ENCODE measurements at regions not wholly inside any gene's neighbourhood (a gene's known extent, or its start where the extent isn't known, plus 50 kb on each side); places are given as distances from the start of the nearest gene placed in this dataset.
"Not testable (repeated sequence)": the region's sequence is repeated elsewhere in the genome, so short reads cannot be mapped to it uniquely, and the experiment has no call there.

DNA sequence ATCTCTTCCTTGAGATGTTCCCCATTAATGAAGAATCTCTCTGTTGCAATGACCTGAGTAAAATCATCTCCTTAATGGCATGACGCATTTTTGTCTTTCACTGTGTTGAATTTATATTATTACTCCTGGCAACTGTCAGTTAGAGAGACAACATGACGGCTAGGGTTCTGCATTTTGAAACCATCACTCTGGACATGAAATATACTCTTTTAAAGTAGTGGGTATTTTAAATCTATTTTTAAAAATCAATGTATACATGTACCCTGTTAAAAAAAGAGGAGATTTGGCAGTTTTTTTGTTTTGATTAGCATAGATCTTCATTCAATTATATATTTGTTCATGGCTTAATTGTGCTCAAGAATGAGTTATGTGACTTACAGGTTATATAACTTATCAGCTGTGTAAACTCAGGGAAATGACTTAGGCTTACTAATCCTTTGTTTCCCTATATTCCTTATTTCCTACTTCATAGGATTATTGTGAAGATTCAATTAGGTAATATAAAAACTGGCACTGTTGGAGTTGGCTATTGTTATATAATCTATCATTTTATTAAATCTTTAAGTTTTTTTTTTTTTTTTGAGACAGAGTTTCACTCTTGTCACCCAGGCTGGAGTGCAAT is 632.0 kb upstream of the SPRY2 start:
- no peak for DNase-seq

DNA sequence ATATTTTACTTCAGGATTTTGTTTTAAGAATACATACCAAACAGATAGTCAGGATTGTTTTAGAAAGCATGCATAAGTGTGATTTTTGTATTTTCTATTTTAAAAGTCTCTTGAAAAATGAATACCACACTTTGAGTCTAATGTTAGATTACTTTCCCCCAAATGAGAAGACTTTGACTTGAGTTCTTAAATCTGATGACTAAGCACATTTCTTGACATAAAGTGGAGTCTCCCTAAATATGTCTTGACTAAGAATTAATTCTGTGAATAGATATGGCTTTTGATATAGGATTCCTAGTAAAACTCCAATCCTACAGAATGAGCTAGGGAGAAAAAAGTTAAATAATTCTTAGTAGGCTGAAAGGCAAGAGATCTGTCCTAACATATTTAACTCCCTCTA is 624.2 kb upstream of the SPRY2 start:
- DNase-seq = no peak

GRCh38 chr13:80962855-80963254 is 621.9 kb upstream of the SPRY2 start:
- DNase-seq = no peak

DNA sequence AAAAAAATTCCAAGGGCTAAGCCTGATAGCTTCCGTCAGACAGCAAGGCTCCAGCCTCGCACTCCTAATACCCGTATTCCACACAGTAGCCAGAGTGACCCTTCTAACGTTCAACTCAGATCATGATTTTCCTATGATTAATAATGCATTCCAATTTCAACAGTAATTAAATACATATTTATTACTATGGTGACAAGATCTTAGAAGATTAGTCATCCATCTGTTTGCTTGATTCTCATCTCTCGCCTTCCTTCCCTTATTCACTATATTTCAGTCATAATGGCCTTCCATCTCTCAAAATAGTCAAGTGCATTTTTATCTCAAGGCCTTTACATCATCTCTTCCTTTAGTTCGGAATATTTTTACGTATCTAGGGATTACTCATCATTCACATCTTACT is 621.2 kb upstream of the SPRY2 start:
- no peak for DNase-seq

GRCh38 chr13:80957019-80957655 is 616.2 kb upstream of the SPRY2 start:
- no peak for DNase-seq

DNA sequence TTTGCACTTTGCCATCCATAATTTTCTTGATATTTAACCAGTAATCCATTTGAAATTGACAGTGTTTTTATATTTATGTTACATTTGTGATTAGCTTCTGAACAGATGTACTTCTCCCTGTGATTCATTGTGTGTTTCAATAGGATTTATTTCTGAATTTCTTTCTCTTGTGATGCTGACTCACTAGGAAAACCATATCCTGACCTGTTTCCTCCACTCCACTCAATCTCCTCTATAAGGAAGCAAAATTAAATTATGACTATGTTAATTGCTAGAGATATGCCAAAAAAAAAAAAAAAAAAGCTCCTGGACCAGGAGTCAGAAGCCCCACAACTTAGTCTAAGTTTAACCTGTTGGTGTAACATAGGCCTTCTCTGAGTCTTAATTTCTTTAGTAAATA is 614.6 kb upstream of the SPRY2 start:
- no peak for DNase-seq

DNA sequence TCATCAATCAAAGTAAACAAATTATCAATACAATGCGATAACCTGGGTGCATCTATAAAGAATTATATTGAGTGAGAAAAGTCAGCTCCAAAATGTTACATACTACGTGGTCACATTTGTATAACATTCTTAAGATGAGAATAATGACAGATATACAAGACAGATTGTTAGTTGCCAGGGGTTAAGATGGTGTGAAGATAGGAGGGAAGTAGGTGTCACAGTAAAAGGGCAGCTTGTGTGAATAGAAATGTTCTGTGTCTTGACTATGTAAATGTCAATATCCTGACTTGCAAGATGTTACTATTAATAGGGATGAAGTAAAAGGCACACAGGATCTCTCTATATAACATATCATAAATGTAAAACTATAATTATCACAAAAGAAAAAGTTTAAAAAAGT is 611.2 kb upstream of the SPRY2 start:
- DNase-seq = no peak

GRCh38 chr13:80946008-80946802 is 605.3 kb upstream of the SPRY2 start:
- no peak for DNase-seq

- no peak for DNase-seq
Measured at GRCh38 chr13:80945328-80945727, 604.4 kb upstream of the SPRY2 start.

DNA sequence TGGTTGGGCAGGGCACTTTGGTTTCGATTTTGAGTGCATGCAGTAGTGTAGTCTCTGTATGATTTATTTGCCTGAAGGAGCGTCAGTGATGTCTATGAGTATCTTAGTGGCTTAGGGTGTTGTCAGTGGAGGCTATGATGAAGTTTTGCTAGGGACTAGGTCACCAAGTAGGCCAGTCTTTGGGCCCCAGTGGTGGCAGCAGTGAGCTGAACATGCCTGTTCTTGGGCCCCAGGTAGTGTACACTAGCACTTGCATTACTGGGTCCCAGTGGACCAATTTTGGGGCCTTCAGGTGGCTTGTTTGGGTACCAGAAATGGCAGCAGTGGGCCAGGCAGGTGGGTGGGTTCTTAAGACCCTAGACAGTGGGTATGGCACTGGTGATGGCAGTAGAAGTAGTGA is 598.7 kb upstream of the SPRY2 start:
- no peak for DNase-seq

GRCh38 chr13:80931766-80932165 is 590.8 kb upstream of the SPRY2 start:
- DNase-seq = no peak

DNA sequence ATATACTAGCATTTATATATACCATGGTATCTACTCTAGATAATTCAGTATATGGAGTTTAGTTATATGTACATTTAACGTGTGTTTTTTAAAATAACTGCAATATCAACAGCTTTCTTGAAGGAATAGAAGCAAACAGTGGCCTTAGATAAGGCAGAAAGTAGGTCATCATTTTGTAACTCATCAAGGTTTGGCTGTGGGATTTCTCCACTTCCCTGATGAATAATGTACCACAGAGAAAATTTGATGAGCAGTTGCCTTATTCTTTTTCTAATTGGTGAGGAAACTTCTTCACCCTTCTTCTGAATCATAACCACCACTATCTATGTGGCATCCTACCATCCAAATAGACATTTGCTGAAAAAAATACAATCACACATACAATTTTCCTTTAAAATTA is 590.2 kb upstream of the SPRY2 start:
- DNase-seq = no peak

- DNase-seq = no peak
Measured at GRCh38 chr13:80928241-80928640, 587.3 kb upstream of the SPRY2 start.

- not testable (repeated sequence) for DNase-seq
Measured at GRCh38 chr13:80926024-80926423, 585.1 kb upstream of the SPRY2 start.

DNA sequence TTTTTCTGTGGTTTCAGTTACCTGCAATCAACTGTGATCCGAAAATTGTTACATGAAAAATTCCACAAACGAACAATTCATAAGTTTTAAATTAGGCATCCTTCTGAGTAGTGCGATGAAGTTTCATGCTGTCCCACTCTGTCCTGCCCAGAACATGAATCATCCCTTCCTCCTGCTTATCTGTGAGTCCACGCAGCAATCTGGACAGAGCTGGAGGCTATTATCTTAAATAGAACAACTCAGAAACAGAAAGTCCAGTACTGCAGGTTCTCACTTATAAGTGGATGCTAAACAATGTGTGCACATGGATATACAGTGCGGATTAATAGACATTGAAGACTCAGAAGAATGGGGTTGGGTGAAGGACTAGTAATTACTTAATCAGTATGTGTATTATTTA is 583.7 kb upstream of the SPRY2 start:
- no peak for DNase-seq

DNA sequence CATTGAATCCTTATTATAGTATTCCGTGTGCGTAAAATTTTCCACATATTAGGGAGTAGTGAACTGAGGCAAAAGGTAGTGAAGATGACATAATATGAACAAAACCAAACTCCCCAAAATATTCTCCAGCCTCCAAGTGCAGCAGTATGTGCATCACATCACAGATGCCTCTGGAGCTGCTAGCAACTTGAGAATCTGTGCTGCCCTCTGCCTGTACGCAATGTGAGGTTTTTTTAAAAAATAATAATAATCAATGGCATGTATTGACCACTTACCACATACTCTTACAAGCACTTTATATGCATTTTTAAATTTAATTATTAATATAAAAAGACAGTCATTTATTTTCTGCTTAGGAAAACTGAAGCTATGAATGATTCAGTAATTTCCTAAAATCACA is 583.0 kb upstream of the SPRY2 start:
- DNase-seq = no peak

GRCh38 chr13:80921971-80922370 is 581.0 kb upstream of the SPRY2 start:
- no peak for DNase-seq

DNA sequence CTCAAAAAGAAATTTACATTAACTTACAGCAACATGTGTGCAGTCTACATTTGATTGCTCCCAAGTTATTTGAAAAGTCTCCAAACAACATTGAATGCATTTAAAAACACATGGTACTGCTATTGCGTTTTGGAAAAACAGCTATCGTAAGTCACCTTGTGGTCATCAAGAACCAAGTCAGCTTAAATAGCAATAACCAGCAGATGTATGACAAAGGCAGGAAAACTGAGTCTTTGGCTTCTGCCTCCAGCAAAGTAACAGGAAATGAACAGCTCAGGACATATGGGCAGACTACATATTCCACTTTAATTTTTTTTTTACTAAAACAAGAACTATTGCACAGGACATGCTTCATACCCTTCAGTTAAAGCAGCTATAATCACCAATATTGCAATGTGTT is 580.6 kb upstream of the SPRY2 start:
- DNase-seq = no peak

DNA sequence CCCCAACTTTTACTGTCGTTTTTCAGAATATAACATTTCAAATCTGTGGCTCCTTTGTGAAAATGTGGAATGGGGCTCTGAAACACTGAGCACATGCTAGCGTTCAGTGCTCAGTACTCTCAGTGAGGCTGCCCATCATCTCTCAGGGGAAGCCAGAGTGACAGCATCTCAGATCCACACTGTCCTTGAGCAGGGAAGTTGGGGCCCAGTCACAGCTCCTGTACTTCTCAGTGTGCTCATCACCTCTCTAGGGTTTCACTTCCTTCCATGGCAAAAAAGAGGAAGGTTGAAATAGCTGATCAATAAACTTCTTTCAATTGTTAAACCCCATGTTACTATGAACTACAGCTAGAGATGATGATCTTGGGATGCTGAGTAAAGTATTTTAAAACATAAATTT is 565.9 kb upstream of the SPRY2 start:
- no peak for DNase-seq

GRCh38 chr13:80904386-80904785 is 563.5 kb upstream of the SPRY2 start:
- no peak for DNase-seq

- no peak for DNase-seq
Measured at GRCh38 chr13:80903911-80904310, 563.0 kb upstream of the SPRY2 start.

GRCh38 chr13:80901530-80901929 is 560.6 kb upstream of the SPRY2 start:
- DNase-seq = no peak

- no peak for DNase-seq
Measured at GRCh38 chr13:80901111-80901510, 560.2 kb upstream of the SPRY2 start.

GRCh38 chr13:80900561-80900960 is 559.6 kb upstream of the SPRY2 start:
- no peak for DNase-seq

All from NCI-H1105 treated with DMSO at 0.1 percent for 48 hours (cell line).